ENCODE measurements at regions not wholly inside any gene's neighbourhood (a gene's known extent, or its start where the extent isn't known, plus 50 kb on each side); places are given as distances from the start of the nearest gene placed in this dataset.

DNA sequence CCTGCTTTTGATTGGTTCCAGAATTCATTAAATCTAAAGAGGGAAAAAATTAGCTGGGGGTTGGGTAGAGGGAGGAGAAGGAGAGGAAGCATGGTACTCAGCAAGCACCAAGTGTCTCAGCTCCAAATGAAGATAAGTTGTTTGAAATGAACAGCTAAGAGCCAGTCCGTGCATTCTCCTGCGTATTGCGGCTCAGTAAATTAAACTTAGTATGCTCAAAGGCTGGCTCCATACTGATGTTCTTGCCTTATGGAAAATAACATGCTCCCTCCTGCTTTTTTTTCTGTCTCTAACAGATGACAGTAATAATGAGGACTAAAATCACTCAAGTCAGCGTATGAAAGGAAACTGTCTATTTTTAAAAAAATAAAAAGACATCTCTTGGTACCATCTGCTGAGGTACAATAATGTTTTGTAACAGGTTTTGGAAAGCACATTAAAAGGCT, 161.0 kb downstream of the SPATA31D1 start:
- no peak overlapping the region for H3K27ac Mint-ChIP-seq
- H3K4me3 Mint-ChIP-seq, result no peak overlapping the region
- H4K20me1 ChIP-seq (ENCODE audit: insufficient read depth, low read length), result no peaks in the 10 kb centered on the region
- H3K27ac ChIP-seq (ENCODE audit: low read depth in 1 of 2, low read length in 2 of 2), result no peak overlapping the region
- H3K79me2 ChIP-seq (ENCODE audit: insufficient read depth, low read length), result no peaks in the 10 kb centered on the region
- no peak overlapping the region for H3K9ac ChIP-seq (ENCODE audit: insufficient read depth, low read length, poor library complexity, severe bottlenecking)
- H3K4me2 ChIP-seq (replicated peaks; ENCODE audit: extremely low read depth, low read length, poor library complexity, severe bottlenecking), result no peak overlapping the region
- peaks cover 0 to 1% (median 1%) of the 10 kb centered on the region in 3 donors for H3K27me3 Mint-ChIP-seq (ENCODE audit: low read depth in 3 of 3)
- H3K9me3 ChIP-seq (replicated peaks in 1 of 2; ENCODE audit: control insufficient read depth in 1 of 2, insufficient read depth in 1 of 2, low read length in 2 of 2), result no peaks in the 10 kb centered on the region
- H3K9me3 Mint-ChIP-seq, result peaks cover 0 to 4% (median 2%) of the 10 kb centered on the region in 7 donors
- DNase-seq, result no peak
- H3K4me3 ChIP-seq (replicated peaks in 1 of 3; ENCODE audit: low read depth in 2 of 3, low read length in 3 of 3), result no peak overlapping the region
- no CpG with 5 or more reads among the region's 4 CpGs for WGBS (ENCODE audit: insufficient coverage)
- H3K36me3 Mint-ChIP-seq, result no peaks in the 10 kb centered on the region
- H3K27me3 ChIP-seq (ENCODE audit: control insufficient read depth in 2 of 2, insufficient read depth in 2 of 2, low read length in 2 of 2), result no peaks in the 10 kb centered on the region
- no peaks in the 10 kb centered on the region for H3K36me3 ChIP-seq (replicated peaks in 1 of 2; ENCODE audit: control insufficient read depth in 1 of 2, insufficient read depth in 2 of 2, low read length in 2 of 2)
- intact Hi-C loops (cut with micrococcal nuclease), result no loop called here
- no peaks in the 10 kb centered on the region for H3K4me1 ChIP-seq (ENCODE audit: control insufficient read depth in 1 of 2, insufficient read depth in 2 of 2, low read length in 2 of 2)
- H3K4me1 Mint-ChIP-seq, result no peaks in the 10 kb centered on the region
- TF ChIP-seq, protein P1, sequence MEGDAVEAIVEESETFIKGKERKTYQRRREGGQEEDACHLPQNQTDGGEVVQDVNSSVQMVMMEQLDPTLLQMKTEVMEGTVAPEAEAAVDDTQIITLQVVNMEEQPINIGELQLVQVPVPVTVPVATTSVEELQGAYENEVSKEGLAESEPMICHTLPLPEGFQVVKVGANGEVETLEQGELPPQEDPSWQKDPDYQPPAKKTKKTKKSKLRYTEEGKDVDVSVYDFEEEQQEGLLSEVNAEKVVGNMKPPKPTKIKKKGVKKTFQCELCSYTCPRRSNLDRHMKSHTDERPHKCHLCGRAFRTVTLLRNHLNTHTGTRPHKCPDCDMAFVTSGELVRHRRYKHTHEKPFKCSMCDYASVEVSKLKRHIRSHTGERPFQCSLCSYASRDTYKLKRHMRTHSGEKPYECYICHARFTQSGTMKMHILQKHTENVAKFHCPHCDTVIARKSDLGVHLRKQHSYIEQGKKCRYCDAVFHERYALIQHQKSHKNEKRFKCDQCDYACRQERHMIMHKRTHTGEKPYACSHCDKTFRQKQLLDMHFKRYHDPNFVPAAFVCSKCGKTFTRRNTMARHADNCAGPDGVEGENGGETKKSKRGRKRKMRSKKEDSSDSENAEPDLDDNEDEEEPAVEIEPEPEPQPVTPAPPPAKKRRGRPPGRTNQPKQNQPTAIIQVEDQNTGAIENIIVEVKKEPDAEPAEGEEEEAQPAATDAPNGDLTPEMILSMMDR (IDR thresholded peaks at IDR 0.05), result no peak
- no peak overlapping the region for H2AFZ ChIP-seq (ENCODE audit: insufficient read depth, low read depth, low read length, poor library complexity, severe bottlenecking)

- Histone ChIP-seq H3K9me3 (replicated peaks in 1 of 2; ENCODE audit: control insufficient read depth in 1 of 2, insufficient read depth in 1 of 2, low read length in 2 of 2) (no peaks in the 10 kb centered on the region), H3K27me3 (ENCODE audit: control insufficient read depth in 2 of 2, insufficient read depth in 2 of 2, low read length in 2 of 2) (no peaks in the 10 kb centered on the region), H3K4me3 (replicated peaks in 1 of 3; ENCODE audit: low read depth in 2 of 3, low read length in 3 of 3) (no peak overlapping the region), H3K36me3 (replicated peaks in 1 of 2; ENCODE audit: control insufficient read depth in 1 of 2, insufficient read depth in 2 of 2, low read length in 2 of 2) (no peaks in the 10 kb centered on the region), H3K4me2 (replicated peaks; ENCODE audit: extremely low read depth, low read length, poor library complexity, severe bottlenecking) (no peak overlapping the region), H3K79me2 (ENCODE audit: insufficient read depth, low read length) (no peaks in the 10 kb centered on the region), H2AFZ (ENCODE audit: insufficient read depth, low read depth, low read length, poor library complexity, severe bottlenecking) (no peak overlapping the region), H4K20me1 (ENCODE audit: insufficient read depth, low read length) (no peaks in the 10 kb centered on the region), H3K9ac (ENCODE audit: insufficient read depth, low read length, poor library complexity, severe bottlenecking) (no peak overlapping the region), H3K4me1 (ENCODE audit: control insufficient read depth in 1 of 2, insufficient read depth in 2 of 2, low read length in 2 of 2) (no peaks in the 10 kb centered on the region), H3K27ac (ENCODE audit: low read depth in 1 of 2, low read length in 2 of 2) (no peak overlapping the region)
- H3K4me3 Mint-ChIP-seq, result no peak overlapping the region
- intact Hi-C loops (cut with micrococcal nuclease), result no loop called here
- no peaks in the 10 kb centered on the region for H3K36me3 Mint-ChIP-seq
- peaks cover 0 to 1% (median 1%) of the 10 kb centered on the region in 3 donors for H3K27me3 Mint-ChIP-seq (ENCODE audit: low read depth in 3 of 3)
- TF ChIP-seq, protein P1 (IDR thresholded peaks at IDR 0.05), result no peak
- no peak overlapping the region for H3K27ac Mint-ChIP-seq
- no peaks in the 10 kb centered on the region for H3K4me1 Mint-ChIP-seq
- no peak for DNase-seq
- H3K9me3 Mint-ChIP-seq, result peaks cover 0 to 4% (median 0%) of the 10 kb centered on the region in 7 donors
- WGBS (ENCODE audit: insufficient coverage), result no CpG with 5 or more reads among the region's 1 CpG
These were observed 163.6 kb downstream of the SPATA31D1 start for GRCh38 chr9:82152181-82152580.

Measured in CD14-positive monocyte (primary cell).